ENCODE measurements at regions not wholly inside any gene's neighbourhood (a gene's known extent, or its start where the extent isn't known, plus 50 kb on each side); places are given as distances from the start of the nearest gene placed in this dataset.

GRCh38 chr18:24770311-24771024, 310.0 kb downstream of the HRH4 start:
- TF ChIP-seq CTCF (IDR thresholded peaks at IDR 0.05), result no peak
- no peak for TF ChIP-seq EZH2 (IDR thresholded peaks at IDR 0.05; ENCODE audit: borderline replicate concordance, insufficient read depth, low read depth, low read length, poor library complexity, severe bottlenecking)

Measured in B cell (primary cell).